ENCODE measurements at regions not wholly inside any gene's neighbourhood (a gene's known extent, or its start where the extent isn't known, plus 50 kb on each side); places are given as distances from the start of the nearest gene placed in this dataset.

- Histone ChIP-seq H3K9ac (ENCODE audit: low read length) (no peak overlapping the region), H3K27ac (ENCODE audit: low read depth, low read length) (no peak overlapping the region), H3K4me3 (ENCODE audit: low read depth in 1 of 2, low read length in 2 of 2) (no peak overlapping the region), H3K9me3 (ENCODE audit: low read length) (no peaks in the 10 kb centered on the region), H3K4me1 (ENCODE audit: insufficient read depth, low read length) (no peaks in the 10 kb centered on the region), H3K36me3 (ENCODE audit: insufficient read depth, low read length) (no peaks in the 10 kb centered on the region), H3K27me3 (ENCODE audit: control insufficient read depth in 1 of 2, insufficient read depth in 2 of 2, low read length in 2 of 2) (no peaks in the 10 kb centered on the region)
These were observed 152.8 kb downstream of the BCL11A start for GRCh38 chr2:60400462-60401246.

- H3K9me3 ChIP-seq (ENCODE audit: low read length), result no peaks in the 10 kb centered on the region
- H3K4me3 ChIP-seq (ENCODE audit: low read depth in 1 of 2, low read length in 2 of 2), result no peak overlapping the region
- no peaks in the 10 kb centered on the region for H3K36me3 ChIP-seq (ENCODE audit: insufficient read depth, low read length)
- no peaks in the 10 kb centered on the region for H3K27me3 ChIP-seq (ENCODE audit: control insufficient read depth in 1 of 2, insufficient read depth in 2 of 2, low read length in 2 of 2)
- no peaks in the 10 kb centered on the region for H3K4me1 ChIP-seq (ENCODE audit: insufficient read depth, low read length)
- H3K27ac ChIP-seq (ENCODE audit: low read depth, low read length), result no peak overlapping the region
- H3K9ac ChIP-seq (ENCODE audit: low read length), result no peak overlapping the region
These were observed 159.0 kb downstream of the BCL11A start for GRCh38 chr2:60394463-60394862.

DNA sequence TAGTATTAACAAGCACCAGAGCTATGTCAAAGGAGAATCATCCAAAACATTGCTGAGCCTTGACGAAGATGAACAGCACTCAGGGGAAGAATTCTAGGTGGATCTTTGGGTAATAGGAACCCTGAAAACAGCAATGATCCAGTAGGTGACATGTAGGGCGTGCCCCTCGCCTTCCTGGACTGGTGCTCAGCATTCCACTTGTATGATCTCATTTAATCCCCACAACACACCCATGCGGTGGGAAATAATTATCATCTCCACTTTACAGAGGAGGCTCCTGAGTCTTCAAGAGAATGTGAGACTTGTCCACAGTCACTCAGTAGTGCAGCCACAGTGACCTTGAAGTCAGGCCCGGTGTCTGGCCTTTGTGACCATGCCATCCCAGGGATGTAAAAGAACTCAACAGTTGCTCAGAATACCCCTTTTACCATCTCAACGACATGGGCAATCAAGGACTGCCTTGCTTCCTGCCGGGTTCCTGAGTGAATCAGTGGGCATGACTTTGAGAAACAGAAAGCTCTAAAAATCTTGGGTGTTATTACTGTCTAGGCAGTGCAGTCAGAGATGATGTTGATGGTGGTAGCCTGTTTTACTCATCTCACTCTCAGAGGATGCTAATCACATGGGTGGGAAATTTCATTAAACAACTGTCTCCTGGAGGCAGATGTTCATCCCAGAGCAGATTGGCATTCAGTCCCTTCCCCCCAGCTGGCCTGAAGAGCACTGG is 161.6 kb downstream of the BCL11A start:
- Histone ChIP-seq H3K27me3 (ENCODE audit: control insufficient read depth in 1 of 2, insufficient read depth in 2 of 2, low read length in 2 of 2) (no peaks in the 10 kb centered on the region), H3K4me3 (ENCODE audit: low read depth in 1 of 2, low read length in 2 of 2) (no peak overlapping the region), H3K9me3 (ENCODE audit: low read length) (no peaks in the 10 kb centered on the region), H3K4me1 (ENCODE audit: insufficient read depth, low read length) (no peaks in the 10 kb centered on the region), H3K27ac (ENCODE audit: low read depth, low read length) (no peak overlapping the region), H3K36me3 (ENCODE audit: insufficient read depth, low read length) (no peaks in the 10 kb centered on the region), H3K9ac (ENCODE audit: low read length) (no peak overlapping the region)

DNA sequence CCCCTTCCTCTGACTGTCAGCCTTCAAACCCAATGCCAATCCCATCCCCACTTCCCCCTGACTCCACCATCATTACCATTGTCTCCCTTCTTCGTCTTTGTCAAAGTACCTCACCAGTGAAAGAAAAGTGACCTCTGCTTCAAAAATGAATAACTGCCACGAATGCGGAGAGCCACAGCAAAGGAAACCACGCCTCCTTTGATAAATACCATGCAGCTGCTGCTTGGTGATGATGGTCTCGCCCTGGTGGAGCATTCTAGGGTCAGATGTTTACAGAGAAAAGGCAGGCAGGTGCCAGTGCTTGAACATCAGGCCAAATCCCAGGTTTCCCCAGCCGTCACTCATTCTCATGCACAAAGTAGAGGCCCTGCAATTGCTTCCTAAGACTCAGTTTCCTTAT is 162.2 kb downstream of the BCL11A start:
- H3K27me3 ChIP-seq (ENCODE audit: control insufficient read depth in 1 of 2, insufficient read depth in 2 of 2, low read length in 2 of 2), result no peaks in the 10 kb centered on the region
- no peaks in the 10 kb centered on the region for H3K4me1 ChIP-seq (ENCODE audit: insufficient read depth, low read length)
- H3K27ac ChIP-seq (ENCODE audit: low read depth, low read length), result no peak overlapping the region
- H3K9me3 ChIP-seq (ENCODE audit: low read length), result no peaks in the 10 kb centered on the region
- H3K36me3 ChIP-seq (ENCODE audit: insufficient read depth, low read length), result no peaks in the 10 kb centered on the region
- H3K9ac ChIP-seq (ENCODE audit: low read length), result no peak overlapping the region
- no peak overlapping the region for H3K4me3 ChIP-seq (ENCODE audit: low read depth in 1 of 2, low read length in 2 of 2)

DNA sequence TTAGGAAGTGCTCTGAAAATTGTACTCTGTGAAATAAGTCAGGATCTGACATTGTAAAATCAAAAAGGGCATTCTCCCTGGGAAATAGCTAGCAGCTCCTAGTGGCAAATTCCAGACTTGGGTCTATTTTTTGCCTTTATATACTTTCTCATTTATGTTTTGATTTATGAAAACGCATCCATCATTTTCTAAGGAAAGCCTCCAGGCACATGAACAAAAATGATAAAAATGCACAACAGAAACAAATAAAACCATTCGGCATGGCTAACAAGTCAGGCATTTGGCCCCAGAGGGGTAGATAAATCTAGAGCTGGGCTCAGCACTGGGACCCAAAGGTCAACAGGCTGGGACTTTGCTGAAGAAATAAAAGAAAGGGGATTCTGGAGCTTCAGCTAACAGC is 167.0 kb downstream of the BCL11A start:
- Histone ChIP-seq H3K4me3 (ENCODE audit: low read depth in 1 of 2, low read length in 2 of 2) (no peak overlapping the region), H3K9me3 (ENCODE audit: low read length) (no peaks in the 10 kb centered on the region), H3K27ac (ENCODE audit: low read depth, low read length) (no peak overlapping the region)

GRCh38 chr2:60385648-60386047 is 167.8 kb downstream of the BCL11A start:
- H3K4me1 ChIP-seq (ENCODE audit: insufficient read depth, low read length), result no peaks in the 10 kb centered on the region
- no peak overlapping the region for H3K27ac ChIP-seq (ENCODE audit: low read depth, low read length)
- H3K27me3 ChIP-seq (ENCODE audit: control insufficient read depth in 1 of 2, insufficient read depth in 2 of 2, low read length in 2 of 2), result no peaks in the 10 kb centered on the region
- H3K9ac ChIP-seq (ENCODE audit: low read length), result no peak overlapping the region
- no peaks in the 10 kb centered on the region for H3K36me3 ChIP-seq (ENCODE audit: insufficient read depth, low read length)
- no peak overlapping the region for H3K4me3 ChIP-seq (ENCODE audit: low read depth in 1 of 2, low read length in 2 of 2)
- no peaks in the 10 kb centered on the region for H3K9me3 ChIP-seq (ENCODE audit: low read length)

More for the DNA sequence above, 167.0 kb downstream of the BCL11A start:
- Histone ChIP-seq H3K36me3 (ENCODE audit: insufficient read depth, low read length) (no peaks in the 10 kb centered on the region), H3K9ac (ENCODE audit: low read length) (no peak overlapping the region), H3K4me1 (ENCODE audit: insufficient read depth, low read length) (no peaks in the 10 kb centered on the region), H3K27me3 (ENCODE audit: control insufficient read depth in 1 of 2, insufficient read depth in 2 of 2, low read length in 2 of 2) (no peaks in the 10 kb centered on the region)

DNA sequence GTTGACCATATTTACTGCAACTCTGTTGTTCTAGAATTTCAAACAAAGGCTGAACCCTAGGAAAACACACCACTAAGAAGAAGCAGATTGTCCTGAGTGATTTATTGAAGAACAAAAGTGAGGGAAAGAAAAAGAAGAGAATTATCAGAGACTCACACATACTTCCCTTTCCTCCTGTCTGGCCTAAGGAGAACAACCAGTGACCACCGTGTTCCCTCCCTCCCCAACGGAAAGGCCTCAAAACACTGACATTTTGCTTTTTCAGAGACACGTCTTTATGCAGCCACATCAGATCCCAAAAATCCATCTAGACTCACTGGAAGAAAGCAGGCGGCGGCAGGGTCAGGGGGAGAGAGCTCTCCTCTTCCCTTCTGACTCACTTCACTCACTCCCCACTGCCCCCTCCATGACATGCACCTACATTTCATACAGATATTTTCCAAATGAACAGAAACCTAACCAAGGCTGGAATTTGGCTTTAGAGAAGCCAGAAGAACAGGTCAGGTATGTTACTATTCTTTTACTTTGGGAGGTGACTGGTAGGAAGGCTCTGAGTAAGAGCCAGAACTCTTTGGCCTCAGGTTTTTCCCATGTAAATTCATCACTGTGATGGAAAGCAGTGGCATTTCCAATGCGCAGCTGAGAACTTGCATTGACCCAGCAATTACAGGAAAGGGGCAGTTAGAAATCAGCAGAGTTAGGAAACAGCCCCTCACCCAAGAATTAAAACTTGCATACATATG is 169.9 kb downstream of the BCL11A start:
- no peaks in the 10 kb centered on the region for H3K36me3 ChIP-seq (ENCODE audit: insufficient read depth, low read length)
- no peaks in the 10 kb centered on the region for H3K4me1 ChIP-seq (ENCODE audit: insufficient read depth, low read length)
- H3K4me3 ChIP-seq (ENCODE audit: low read depth in 1 of 2, low read length in 2 of 2), result no peak overlapping the region

GRCh38 chr2:60380411-60380810 is 173.0 kb downstream of the BCL11A start:
- H3K9ac ChIP-seq (ENCODE audit: low read length), result no peak overlapping the region
- H3K9me3 ChIP-seq (ENCODE audit: low read length), result no peaks in the 10 kb centered on the region
- no peak overlapping the region for H3K27ac ChIP-seq (ENCODE audit: low read depth, low read length)
- H3K36me3 ChIP-seq (ENCODE audit: insufficient read depth, low read length), result no peaks in the 10 kb centered on the region
- no peak overlapping the region for H3K4me3 ChIP-seq (ENCODE audit: low read depth in 1 of 2, low read length in 2 of 2)
- no peaks in the 10 kb centered on the region for H3K27me3 ChIP-seq (ENCODE audit: control insufficient read depth in 1 of 2, insufficient read depth in 2 of 2, low read length in 2 of 2)
- no peaks in the 10 kb centered on the region for H3K4me1 ChIP-seq (ENCODE audit: insufficient read depth, low read length)

More for the DNA sequence above, 169.9 kb downstream of the BCL11A start:
- H3K9me3 ChIP-seq (ENCODE audit: low read length), result no peaks in the 10 kb centered on the region
- no peak overlapping the region for H3K27ac ChIP-seq (ENCODE audit: low read depth, low read length)
- no peaks in the 10 kb centered on the region for H3K27me3 ChIP-seq (ENCODE audit: control insufficient read depth in 1 of 2, insufficient read depth in 2 of 2, low read length in 2 of 2)
- H3K9ac ChIP-seq (ENCODE audit: low read length), result no peak overlapping the region

GRCh38 chr2:60379684-60380083 is 173.8 kb downstream of the BCL11A start:
- Histone ChIP-seq H3K9ac (ENCODE audit: low read length) (no peak overlapping the region), H3K27me3 (ENCODE audit: control insufficient read depth in 1 of 2, insufficient read depth in 2 of 2, low read length in 2 of 2) (no peaks in the 10 kb centered on the region), H3K27ac (ENCODE audit: low read depth, low read length) (no peak overlapping the region), H3K4me1 (ENCODE audit: insufficient read depth, low read length) (no peaks in the 10 kb centered on the region), H3K36me3 (ENCODE audit: insufficient read depth, low read length) (no peaks in the 10 kb centered on the region), H3K4me3 (ENCODE audit: low read depth in 1 of 2, low read length in 2 of 2) (no peak overlapping the region), H3K9me3 (ENCODE audit: low read length) (no peaks in the 10 kb centered on the region)

DNA sequence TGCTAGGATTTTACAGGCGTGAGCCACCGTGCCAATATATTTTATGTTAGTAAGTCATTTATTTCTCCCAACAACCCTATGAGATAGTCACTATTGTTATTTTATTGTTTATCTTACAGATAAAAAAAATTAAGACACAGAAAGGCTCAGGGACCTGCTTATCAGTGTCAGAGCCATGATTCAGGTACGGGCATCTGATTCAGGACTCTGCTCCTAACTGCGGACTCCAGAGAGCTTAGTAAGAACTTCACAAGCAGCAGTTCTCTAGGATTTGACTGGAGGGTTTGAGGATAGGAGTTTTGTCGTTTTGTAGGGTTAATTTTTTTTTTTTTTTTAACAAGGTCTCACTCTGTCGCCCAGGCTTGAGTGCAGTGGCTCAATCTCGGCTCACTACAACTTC is 174.2 kb downstream of the BCL11A start:
- no peaks in the 10 kb centered on the region for H3K4me1 ChIP-seq (ENCODE audit: insufficient read depth, low read length)
- no peaks in the 10 kb centered on the region for H3K36me3 ChIP-seq (ENCODE audit: insufficient read depth, low read length)
- no peaks in the 10 kb centered on the region for H3K9me3 ChIP-seq (ENCODE audit: low read length)
- H3K27ac ChIP-seq (ENCODE audit: low read depth, low read length), result no peak overlapping the region
- no peak overlapping the region for H3K9ac ChIP-seq (ENCODE audit: low read length)
- no peaks in the 10 kb centered on the region for H3K27me3 ChIP-seq (ENCODE audit: control insufficient read depth in 1 of 2, insufficient read depth in 2 of 2, low read length in 2 of 2)
- no peak overlapping the region for H3K4me3 ChIP-seq (ENCODE audit: low read depth in 1 of 2, low read length in 2 of 2)

DNA sequence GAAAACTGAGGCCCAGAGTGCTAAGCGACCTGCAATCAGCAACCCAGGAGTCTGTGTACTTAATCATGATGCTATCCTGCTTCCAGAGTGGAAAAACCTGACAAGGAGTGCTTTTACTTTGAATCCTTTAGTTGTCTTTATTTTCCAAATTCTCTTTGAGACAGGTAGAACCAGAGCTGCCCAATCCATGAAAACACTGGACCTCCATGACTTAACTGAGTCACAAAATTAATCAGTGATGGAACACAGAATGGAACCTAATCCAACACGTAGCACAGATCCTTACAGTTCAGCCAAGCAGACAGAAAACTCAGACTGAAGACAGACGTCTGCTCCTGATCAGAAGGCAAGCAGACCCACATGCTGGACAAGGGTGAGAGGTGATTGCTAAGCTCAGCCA is 175.6 kb downstream of the BCL11A start:
- Histone ChIP-seq H3K36me3 (ENCODE audit: insufficient read depth, low read length) (no peaks in the 10 kb centered on the region), H3K4me3 (ENCODE audit: low read depth in 1 of 2, low read length in 2 of 2) (no peak overlapping the region), H3K9me3 (ENCODE audit: low read length) (no peaks in the 10 kb centered on the region), H3K9ac (ENCODE audit: low read length) (no peak overlapping the region), H3K4me1 (ENCODE audit: insufficient read depth, low read length) (no peaks in the 10 kb centered on the region), H3K27ac (ENCODE audit: low read depth, low read length) (no peak overlapping the region), H3K27me3 (ENCODE audit: control insufficient read depth in 1 of 2, insufficient read depth in 2 of 2, low read length in 2 of 2) (no peaks in the 10 kb centered on the region)

All from muscle layer of colon (tissue), 2 donors.